ENCODE measurements at regions not wholly inside any gene's neighbourhood (a gene's known extent, or its start where the extent isn't known, plus 50 kb on each side); places are given as distances from the start of the nearest gene placed in this dataset.

DNA sequence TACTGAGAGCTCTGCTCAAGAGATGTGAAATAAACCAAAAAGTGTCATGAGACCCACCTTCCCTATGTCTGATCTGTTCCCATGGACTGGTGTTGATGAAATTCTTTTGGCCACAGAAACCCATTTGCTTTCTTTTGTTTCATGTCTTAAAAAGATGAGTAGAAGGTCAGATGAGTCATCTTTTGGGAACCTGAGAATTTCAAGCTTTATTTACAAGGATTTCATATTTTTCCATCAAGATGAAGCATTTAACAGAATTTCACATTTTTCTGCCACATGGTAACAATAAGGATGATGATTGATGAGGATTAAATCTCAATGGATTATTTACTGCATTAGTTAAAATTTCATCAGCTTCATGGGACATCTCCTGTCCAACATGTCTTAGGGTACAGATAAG, 337.8 kb downstream of the DEPDC1B start:
- DNase-seq, result no peak
- intact Hi-C loops (cut with DNase I), result no loop called here
- no peak for TF ChIP-seq POLR2A (IDR thresholded peaks at IDR 0.05)
- H3K27me3 ChIP-seq, result no peaks in the 10 kb centered on the region
- no peak overlapping the region for H3K4me3 ChIP-seq
- H3K27ac ChIP-seq, result no peak overlapping the region
- H3K4me1 ChIP-seq, result no peaks in the 10 kb centered on the region
- H3K36me3 ChIP-seq, result no peaks in the 10 kb centered on the region
- no peaks in the 10 kb centered on the region for H3K9me3 ChIP-seq

DNA sequence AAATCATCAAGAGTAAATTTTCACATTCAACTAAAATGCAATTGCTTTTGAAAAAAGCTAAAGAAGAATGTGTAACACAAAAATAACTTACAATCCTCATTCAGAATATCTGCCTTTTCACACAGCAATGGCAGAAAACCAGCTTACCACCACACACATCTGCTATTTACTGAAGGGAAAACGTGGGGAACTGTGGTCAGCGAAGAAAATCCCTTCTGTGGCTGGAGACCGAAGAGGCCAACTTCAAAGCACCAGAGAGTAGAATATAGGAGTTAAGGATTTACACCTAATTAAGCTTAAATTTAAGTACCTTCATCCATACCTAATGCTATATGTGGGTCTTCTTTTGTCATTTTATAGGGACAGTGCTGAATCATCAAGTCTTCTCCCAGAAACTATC, 339.6 kb downstream of the DEPDC1B start:
- Histone ChIP-seq H3K27me3 (no peaks in the 10 kb centered on the region), H3K36me3 (no peaks in the 10 kb centered on the region), H3K27ac (no peak overlapping the region), H3K4me1 (no peaks in the 10 kb centered on the region), H3K9me3 (no peaks in the 10 kb centered on the region), H3K4me3 (no peak overlapping the region)
- TF ChIP-seq, protein P1, sequence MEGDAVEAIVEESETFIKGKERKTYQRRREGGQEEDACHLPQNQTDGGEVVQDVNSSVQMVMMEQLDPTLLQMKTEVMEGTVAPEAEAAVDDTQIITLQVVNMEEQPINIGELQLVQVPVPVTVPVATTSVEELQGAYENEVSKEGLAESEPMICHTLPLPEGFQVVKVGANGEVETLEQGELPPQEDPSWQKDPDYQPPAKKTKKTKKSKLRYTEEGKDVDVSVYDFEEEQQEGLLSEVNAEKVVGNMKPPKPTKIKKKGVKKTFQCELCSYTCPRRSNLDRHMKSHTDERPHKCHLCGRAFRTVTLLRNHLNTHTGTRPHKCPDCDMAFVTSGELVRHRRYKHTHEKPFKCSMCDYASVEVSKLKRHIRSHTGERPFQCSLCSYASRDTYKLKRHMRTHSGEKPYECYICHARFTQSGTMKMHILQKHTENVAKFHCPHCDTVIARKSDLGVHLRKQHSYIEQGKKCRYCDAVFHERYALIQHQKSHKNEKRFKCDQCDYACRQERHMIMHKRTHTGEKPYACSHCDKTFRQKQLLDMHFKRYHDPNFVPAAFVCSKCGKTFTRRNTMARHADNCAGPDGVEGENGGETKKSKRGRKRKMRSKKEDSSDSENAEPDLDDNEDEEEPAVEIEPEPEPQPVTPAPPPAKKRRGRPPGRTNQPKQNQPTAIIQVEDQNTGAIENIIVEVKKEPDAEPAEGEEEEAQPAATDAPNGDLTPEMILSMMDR (IDR thresholded peaks at IDR 0.05), result no peak
- no peak for TF ChIP-seq POLR2A (IDR thresholded peaks at IDR 0.05)
- intact Hi-C loops (cut with DNase I), result no loop called here
- DNase-seq, result no peak
- WGBS, 2 donors, result 71 to 80% methylated on average over 3 of the region's 3 CpGs

GRCh38 chr5:60357302-60357701, 342.7 kb downstream of the DEPDC1B start:
- Histone ChIP-seq H3K36me3 (no peaks in the 10 kb centered on the region), H3K27ac (no peak overlapping the region), H3K27me3 (no peaks in the 10 kb centered on the region), H3K4me1 (no peaks in the 10 kb centered on the region), H3K4me3 (no peak overlapping the region), H3K9me3 (no peaks in the 10 kb centered on the region)
- DNase-seq, result no peak
- no peak for TF ChIP-seq POLR2A (IDR thresholded peaks at IDR 0.05)
- TF ChIP-seq, protein P1 (IDR thresholded peaks at IDR 0.05), result no peak
- intact Hi-C loops (cut with DNase I), result no loop called here

DNA sequence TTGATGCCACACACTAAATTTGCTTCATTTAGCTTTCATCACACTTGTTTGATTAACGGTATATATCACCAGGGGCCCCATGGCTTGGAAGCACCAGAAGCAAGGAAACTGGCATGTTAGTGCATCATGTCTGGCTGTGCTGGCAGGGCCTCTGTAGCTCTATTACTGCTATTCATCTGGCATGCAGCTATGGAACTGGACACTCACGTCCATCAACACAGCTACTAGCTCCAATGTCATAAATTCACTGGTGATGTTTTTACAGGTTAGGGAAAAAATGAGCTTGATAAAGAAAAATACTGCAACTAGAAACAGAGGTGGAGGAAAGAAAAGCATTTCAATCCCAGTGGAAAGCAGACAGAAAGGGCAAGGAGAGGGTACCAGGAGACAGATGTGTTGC, 343.2 kb downstream of the DEPDC1B start:
- H3K36me3 ChIP-seq, result no peaks in the 10 kb centered on the region
- H3K27ac ChIP-seq, result no peak overlapping the region
- no peak for DNase-seq
- WGBS, 2 donors, result 73 to 80% methylated on average over 2 of the region's 2 CpGs
- no peaks in the 10 kb centered on the region for H3K27me3 ChIP-seq
- TF ChIP-seq, protein P1 (IDR thresholded peaks at IDR 0.05), result no peak
- no peak for TF ChIP-seq POLR2A (IDR thresholded peaks at IDR 0.05)
- H3K4me1 ChIP-seq, result no peaks in the 10 kb centered on the region
- no peaks in the 10 kb centered on the region for H3K9me3 ChIP-seq
- intact Hi-C loops (cut with DNase I), result no loop called here
- H3K4me3 ChIP-seq, result no peak overlapping the region

GRCh38 chr5:60355181-60355580, 344.8 kb downstream of the DEPDC1B start:
- intact Hi-C loops (cut with DNase I), result no loop called here
- Histone ChIP-seq H3K36me3 (no peaks in the 10 kb centered on the region), H3K9me3 (no peaks in the 10 kb centered on the region), H3K27me3 (no peaks in the 10 kb centered on the region), H3K4me3 (no peak overlapping the region), H3K27ac (no peak overlapping the region), H3K4me1 (peaks cover 0 to 10% (median 4%) of the 10 kb centered on the region in 3 donors)
- DNase-seq, result no peak
- TF ChIP-seq POLR2A (IDR thresholded peaks at IDR 0.05), result no peak
- TF ChIP-seq, protein P1 (IDR thresholded peaks at IDR 0.05), result no peak

- no peak for DNase-seq
- no peaks in the 10 kb centered on the region for H3K9me3 ChIP-seq
- 80 to 88% methylated on average over 1 of the region's 1 CpG for WGBS, 2 donors
- no peaks in the 10 kb centered on the region for H3K36me3 ChIP-seq
- H3K4me1 ChIP-seq, result peaks cover 0 to 10% (median 4%) of the 10 kb centered on the region in 3 donors
- intact Hi-C loops (cut with DNase I), result no loop called here
- H3K4me3 ChIP-seq, result no peak overlapping the region
- TF ChIP-seq, protein P1 (IDR thresholded peaks at IDR 0.05), result no peak
- no peak for TF ChIP-seq POLR2A (IDR thresholded peaks at IDR 0.05)
- H3K27ac ChIP-seq, result no peak overlapping the region
- H3K27me3 ChIP-seq, result no peaks in the 10 kb centered on the region
These were observed 345.7 kb downstream of the DEPDC1B start for GRCh38 chr5:60354311-60354710.
